ENCODE measurements at regions not wholly inside any gene's neighbourhood (a gene's known extent, or its start where the extent isn't known, plus 50 kb on each side); places are given as distances from the start of the nearest gene placed in this dataset.

DNA sequence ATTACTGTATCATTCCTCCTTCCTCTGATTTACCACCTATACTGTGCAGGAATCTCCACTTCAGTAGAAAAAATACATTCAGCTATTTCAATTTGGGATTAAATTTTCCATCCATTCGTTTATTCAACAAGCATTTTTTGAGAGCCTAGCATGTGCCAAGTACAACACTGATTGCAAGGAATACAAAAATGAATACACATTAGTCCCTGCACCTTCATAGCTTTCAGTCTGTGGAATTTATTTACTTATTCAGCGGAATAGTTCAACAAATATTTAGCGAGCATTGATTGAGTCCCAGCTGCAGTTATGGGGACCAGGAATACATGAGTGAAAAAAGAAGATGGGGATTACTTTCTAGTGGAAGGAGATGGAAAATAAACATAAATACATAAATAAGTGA is 606.8 kb upstream of the TBL1XR1 start:
- Histone ChIP-seq H3K36me3 (ENCODE audit: control insufficient read depth in 2 of 4, insufficient read depth in 4 of 4, low read length in 3 of 4) (no peaks in the 10 kb centered on the region), H3K14ac (ENCODE audit: insufficient read length) (no peak overlapping the region), H3K4me2 (ENCODE audit: insufficient read depth in 1 of 2, low read depth in 2 of 2, low read length in 2 of 2) (no peak overlapping the region), H3K23ac (ENCODE audit: insufficient read length) (no peak overlapping the region), H4K91ac (replicated peaks; ENCODE audit: insufficient read length, low read length) (no peak overlapping the region), H3K9me3 (ENCODE audit: insufficient read depth in 2 of 2, low read depth in 1 of 2, low read length in 1 of 2) (peaks cover 0 to 4% of the 10 kb centered on the region in 2 experiments; a peak in 1 of 4 replicates), H2BK120ac (replicated peaks; ENCODE audit: low read depth, low read length) (no peak overlapping the region), H2BK20ac (ENCODE audit: low read length) (no peak overlapping the region), H4K8ac (ENCODE audit: extremely low read depth, insufficient read depth, low read length) (no peak overlapping the region), H3K18ac (ENCODE audit: extremely low read depth, low read length) (no peak overlapping the region), H4K5ac (ENCODE audit: insufficient read length, low read depth, low read length) (no peak overlapping the region), H3K4me3 (ENCODE audit: extremely low read depth in 1 of 4, insufficient read depth in 2 of 4, low read depth in 3 of 4, low read length in 4 of 4) (no peak overlapping the region), H3K79me2 (ENCODE audit: control insufficient read depth in 1 of 2, insufficient read depth in 2 of 2, low read length in 2 of 2) (no peaks in the 10 kb centered on the region), H3K56ac (replicated peaks; ENCODE audit: insufficient read length, low read depth, low read length) (no peak overlapping the region), H2AK5ac (ENCODE audit: low read depth, low read length) (no peak overlapping the region), H2AFZ (ENCODE audit: low read length) (no peak overlapping the region), H2BK12ac (ENCODE audit: low read depth, low read length) (no peak overlapping the region), H3K4ac (replicated peaks; ENCODE audit: insufficient read length, low read depth, low read length) (no peak overlapping the region), H3K27ac (ENCODE audit: low read depth, low read length) (no peak overlapping the region), H3K27me3 (replicated peaks in 1 of 4; ENCODE audit: control insufficient read depth in 3 of 4, extremely low read depth in 1 of 4, insufficient read depth in 3 of 4, low read length in 3 of 4) (no peaks in the 10 kb centered on the region), H3K4me1 (replicated peaks in 1 of 4; ENCODE audit: control insufficient read depth in 3 of 4, insufficient read depth in 4 of 4, low read length in 3 of 4) (no peaks in the 10 kb centered on the region), H3K23me2 (ENCODE audit: low read depth, low read length) (no peaks in the 10 kb centered on the region), H2BK15ac (ENCODE audit: low read length) (no peak overlapping the region), H2BK5ac (ENCODE audit: low read depth, low read length) (no peak overlapping the region), H3K9ac (replicated peaks in 1 of 4; ENCODE audit: extremely low read depth in 1 of 4, low read depth in 3 of 4, low read length in 3 of 4) (no peak overlapping the region), H4K20me1 (replicated peaks in 1 of 2; ENCODE audit: control insufficient read depth in 1 of 2, insufficient read depth in 2 of 2, low read length in 2 of 2) (no peaks in the 10 kb centered on the region), H3K79me1 (ENCODE audit: low read depth, low read length) (no peaks in the 10 kb centered on the region)
- ChIA-PET POLR2A (ENCODE audit: partially characterized antibody) (no interaction called here), CTCF (ENCODE audit: partially characterized antibody) (no interaction called here)
- 93% methylated on average over 3 of the region's 3 CpGs; no CpG with 5 or more reads in 1 of the 2 experiments for WGBS, 2 experiments (ENCODE audit: extremely low coverage in 1 of 2, insufficient coverage in 1 of 2, insufficient read length in 1 of 2, insufficient replicate concordance in 2 of 2, low coverage in 1 of 2, low lambda C conversion rate in 2 of 2, missing lambda C conversion rate in 1 of 2)
- TF ChIP-seq ASH2L (IDR thresholded peaks at IDR 0.05; ENCODE audit: low read length) (no peak), BACH1 (IDR thresholded peaks at IDR 0.05; ENCODE audit: low read length) (no peak), RAD21 (IDR thresholded peaks at IDR 0.05 in 1 of 2, conservative IDR thresholded peaks at IDR 0.05 in 1 of 2; ENCODE audit: low read depth in 2 of 2, low read length in 2 of 2) (no peak), GTF2F1 (IDR thresholded peaks at IDR 0.05; ENCODE audit: borderline replicate concordance, low read depth, low read length) (no peak), JUN (IDR thresholded peaks at IDR 0.05; ENCODE audit: low read depth, low read length) (no peak), HDAC2 (IDR thresholded peaks at IDR 0.05; ENCODE audit: borderline replicate concordance in 1 of 2, low read depth in 2 of 2, low read length in 2 of 2) (no peak), TBP (IDR thresholded peaks at IDR 0.05; ENCODE audit: low read depth, low read length) (no peak), RNF2 (IDR thresholded peaks at IDR 0.05; ENCODE audit: borderline replicate concordance, low read depth, low read length, missing control alignments, poor library complexity, severe bottlenecking) (no peak), CEBPB (IDR thresholded peaks at IDR 0.05; ENCODE audit: low read depth, low read length) (no peak)
- TF ChIP-seq, protein P1, sequence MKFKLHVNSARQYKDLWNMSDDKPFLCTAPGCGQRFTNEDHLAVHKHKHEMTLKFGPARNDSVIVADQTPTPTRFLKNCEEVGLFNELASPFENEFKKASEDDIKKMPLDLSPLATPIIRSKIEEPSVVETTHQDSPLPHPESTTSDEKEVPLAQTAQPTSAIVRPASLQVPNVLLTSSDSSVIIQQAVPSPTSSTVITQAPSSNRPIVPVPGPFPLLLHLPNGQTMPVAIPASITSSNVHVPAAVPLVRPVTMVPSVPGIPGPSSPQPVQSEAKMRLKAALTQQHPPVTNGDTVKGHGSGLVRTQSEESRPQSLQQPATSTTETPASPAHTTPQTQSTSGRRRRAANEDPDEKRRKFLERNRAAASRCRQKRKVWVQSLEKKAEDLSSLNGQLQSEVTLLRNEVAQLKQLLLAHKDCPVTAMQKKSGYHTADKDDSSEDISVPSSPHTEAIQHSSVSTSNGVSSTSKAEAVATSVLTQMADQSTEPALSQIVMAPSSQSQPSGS (IDR thresholded peaks at IDR 0.05; ENCODE audit: low read length) = no peak
- FAIRE-seq (no peak), DNase-seq (ENCODE audit: low read depth in 1 of 2, low spot score in 2 of 2) (no peak)
